Keratinocyte (primary cell): ENCODE measurements at regions not wholly inside any gene's neighbourhood (a gene's known extent, or its start where the extent isn't known, plus 50 kb on each side); places are given as distances from the start of the nearest gene placed in this dataset.

Source experiments
- CTCF ChIP-seq, 3 experiments: IDR thresholded peaks in 1 of 3; conservative IDR thresholded peaks in 1 of 3; optimal IDR thresholded peaks in 1 of 3; 2 replicates in 2 of 3; 3 replicates in 1 of 3; pipeline versions ENCODE3 to v1.5.1; 2011; ENCODE audit warnings: low read length in 3 of 3, mild to moderate bottlenecking in 3 of 3, moderate library complexity in 2 of 3, control low read depth in 1 of 3, inconsistent platforms in 1 of 3; ENCODE audit not compliant: insufficient read depth in 2 of 3; ENCODE audit errors: extremely low read depth in 1 of 3
- EZH2 ChIP-seq: IDR thresholded peaks from one replicate; pipeline ENCODE4 v1.6.1; 2012; ENCODE audit warnings: inconsistent platforms, mild to moderate bottlenecking, low read length, moderate library complexity

DNA sequence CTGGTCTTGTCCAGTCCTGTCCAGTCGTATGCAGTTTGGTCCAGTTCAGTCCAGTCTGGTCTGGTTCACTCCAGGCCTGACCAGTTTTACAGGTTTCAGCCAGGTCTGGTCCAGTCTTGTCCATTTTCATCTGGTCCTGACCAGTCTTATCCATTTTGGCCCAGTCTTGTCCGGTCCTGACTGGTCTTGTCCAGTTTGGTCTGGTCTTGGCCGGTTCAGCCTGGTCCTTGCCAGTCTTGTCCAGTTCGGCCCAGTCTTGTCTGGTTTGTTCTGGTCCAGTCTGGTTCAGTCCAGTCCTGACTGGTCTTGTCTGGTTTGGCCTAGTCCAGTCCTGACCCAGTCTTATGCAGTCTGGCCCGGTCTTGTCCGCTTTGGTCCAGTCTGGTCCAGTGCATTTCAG, 380.2 kb downstream of the OR4C45 start:
- no peak for TF ChIP-seq CTCF (optimal IDR thresholded peaks at IDR 0.05 in 1 of 3, IDR thresholded peaks at IDR 0.05 in 1 of 3, conservative IDR thresholded peaks at IDR 0.05 in 1 of 3; ENCODE audit: extremely low read depth in 1 of 3, insufficient read depth in 2 of 3, low read length in 3 of 3)
- TF ChIP-seq EZH2: no peak
